ENCODE measurements at regions not wholly inside any gene's neighbourhood (a gene's known extent, or its start where the extent isn't known, plus 50 kb on each side); places are given as distances from the start of the nearest gene placed in this dataset.

GRCh38 chr9:106032978-106033377 lies 338.6 kb downstream of the TMEM38B start:
- TF ChIP-seq CTCF (IDR thresholded peaks at IDR 0.05) (no peak), EZH2phosphoT487 (IDR thresholded peaks at IDR 0.05) (no peak)

All from neural progenitor cell (in vitro differentiated cells).